NCI-H226 (cell line): ENCODE measurements at regions not wholly inside any gene's neighbourhood (a gene's known extent, or its start where the extent isn't known, plus 50 kb on each side); places are given as distances from the start of the nearest gene placed in this dataset.
"Not testable (repeated sequence)": the region's sequence is repeated elsewhere in the genome, so short reads cannot be mapped to it uniquely, and the experiment has no call there.

Experiments
- DNase-seq: peaks from one replicate; pipeline ENCODE4 v3.0.0-alpha.2; 2015

- no peak for DNase-seq
Observed at GRCh38 chr2:187198136-187198535, 249.9 kb downstream of the CALCRL start.

- DNase-seq = no peak
Observed at GRCh38 chr2:187194049-187194448, 254.0 kb downstream of the CALCRL start.

DNA sequence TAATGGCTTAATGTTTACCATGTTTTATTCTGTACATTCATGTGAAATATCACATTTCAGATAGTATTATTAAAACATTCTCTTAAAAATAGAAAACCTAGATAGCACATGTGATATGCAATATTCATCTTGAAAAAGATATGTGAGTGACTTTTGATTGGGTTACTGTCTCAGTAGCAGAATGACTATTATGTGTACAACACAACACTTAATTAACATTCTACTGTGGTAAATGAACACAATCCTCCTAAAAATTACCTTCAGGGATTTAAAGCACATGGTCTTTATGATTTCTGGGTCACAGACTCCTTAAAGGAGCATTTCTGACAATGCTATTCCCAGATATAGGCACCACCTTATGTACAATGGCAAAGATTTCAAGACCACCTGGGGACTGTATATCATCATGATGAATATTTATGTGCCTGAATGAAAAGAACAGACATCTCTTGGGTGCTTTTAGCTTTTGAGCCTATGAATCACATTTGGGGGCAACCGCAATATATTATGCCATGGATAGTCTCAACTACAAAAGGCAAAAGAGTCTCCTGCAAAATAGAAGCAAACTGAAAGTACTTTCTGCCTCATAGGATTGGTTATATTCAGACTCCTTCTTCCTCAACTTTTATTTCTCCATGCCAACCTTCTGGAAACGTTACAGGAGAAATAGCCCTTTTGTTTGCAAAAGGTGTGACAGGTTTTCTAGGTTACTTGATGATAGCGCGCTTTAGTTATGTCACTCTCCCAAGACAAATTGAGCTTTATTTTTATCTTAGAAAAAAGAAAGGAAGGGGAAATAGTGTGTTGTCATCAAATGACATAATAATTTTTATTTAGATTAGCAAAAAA, 259.0 kb downstream of the CALCRL start:
- DNase-seq = no peak

DNA sequence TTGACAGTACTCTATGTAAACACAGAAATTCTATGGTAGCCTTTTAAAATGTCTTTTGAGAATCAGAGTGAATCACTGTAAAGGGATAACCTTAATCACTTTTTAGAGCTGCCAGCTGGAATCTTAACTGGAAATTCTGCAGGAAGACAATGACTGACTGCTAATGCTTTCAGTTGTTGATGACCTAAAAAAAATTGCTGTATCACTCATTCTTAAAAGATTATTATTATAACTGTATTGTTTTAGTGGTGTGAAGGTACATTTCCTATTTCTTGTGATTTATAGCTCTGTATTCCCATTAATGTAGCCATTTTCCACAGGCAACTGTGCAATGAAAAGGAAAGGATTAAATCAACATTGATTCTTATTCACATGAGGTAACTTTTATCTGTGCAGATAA, 260.5 kb downstream of the CALCRL start:
- DNase-seq = no peak

DNA sequence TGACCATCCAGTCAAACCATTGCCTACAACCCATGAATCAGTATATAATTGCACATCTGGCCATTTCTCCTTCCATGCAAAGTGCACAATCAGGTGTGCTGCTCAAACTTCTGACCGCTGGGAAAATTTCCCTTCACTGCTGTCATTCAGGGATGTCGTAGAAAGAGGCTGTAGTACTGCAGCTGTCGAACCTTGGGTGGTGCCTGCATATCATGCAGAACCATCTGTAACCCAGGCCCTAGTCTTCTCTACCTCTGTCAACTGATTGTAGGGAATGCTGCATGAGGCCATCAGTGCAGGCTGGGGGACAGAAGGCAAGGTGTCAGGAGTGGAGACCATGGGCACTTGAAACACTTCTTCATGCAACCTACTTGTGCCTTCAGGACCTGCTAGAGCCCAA, 267.5 kb downstream of the CALCRL start:
- no peak for DNase-seq

GRCh38 chr2:187178876-187179275, 269.2 kb downstream of the CALCRL start:
- DNase-seq = not testable (repeated sequence)

GRCh38 chr2:187177253-187177652, 270.8 kb downstream of the CALCRL start:
- no peak for DNase-seq

DNA sequence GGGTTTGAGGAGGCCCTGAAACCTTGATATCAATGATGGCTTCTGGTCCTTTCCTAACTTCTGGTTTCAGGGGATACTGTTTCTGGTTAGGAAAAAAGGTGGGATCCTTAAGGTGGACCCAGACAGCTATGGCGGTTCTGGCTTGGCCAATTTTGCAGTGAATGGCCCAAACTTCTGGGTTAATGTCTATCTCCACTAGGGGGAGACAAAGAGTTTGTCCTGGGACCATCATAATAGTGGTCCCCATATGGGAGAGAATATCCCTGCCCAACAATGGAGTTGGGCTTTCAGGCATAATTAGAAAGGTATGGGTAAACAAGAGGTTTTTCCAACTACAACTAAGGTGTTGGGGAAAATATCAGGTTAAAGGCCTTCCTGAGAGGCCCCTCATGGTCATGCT, 273.5 kb downstream of the CALCRL start:
- DNase-seq = no peak

DNA sequence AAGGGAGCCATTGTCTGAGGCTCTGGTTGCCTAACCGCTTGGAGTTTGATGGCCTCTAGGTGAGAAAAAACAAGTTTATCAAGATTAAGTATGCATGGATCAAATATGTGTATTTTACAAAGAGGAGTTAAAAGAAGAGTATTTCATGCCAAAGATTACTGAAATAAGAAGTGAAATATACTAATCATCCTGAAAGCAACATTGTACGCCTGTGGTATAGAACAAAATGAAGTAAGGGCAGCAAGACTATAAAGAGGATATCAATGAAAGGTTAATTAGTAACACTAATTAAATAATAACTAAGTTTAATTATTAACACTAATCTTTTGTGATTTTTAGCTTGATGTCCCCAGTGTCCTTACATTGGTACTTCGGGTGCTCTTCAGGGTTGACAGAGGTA, 276.7 kb downstream of the CALCRL start:
- DNase-seq = no peak

- no peak for DNase-seq
Observed at GRCh38 chr2:187169864-187170263, 278.2 kb downstream of the CALCRL start.

GRCh38 chr2:187168720-187169713, 279.0 kb downstream of the CALCRL start:
- no peak for DNase-seq

GRCh38 chr2:187167491-187167890, 280.6 kb downstream of the CALCRL start:
- no peak for DNase-seq

- no peak for DNase-seq
Observed at GRCh38 chr2:187165936-187166610, 282.0 kb downstream of the CALCRL start.

DNA sequence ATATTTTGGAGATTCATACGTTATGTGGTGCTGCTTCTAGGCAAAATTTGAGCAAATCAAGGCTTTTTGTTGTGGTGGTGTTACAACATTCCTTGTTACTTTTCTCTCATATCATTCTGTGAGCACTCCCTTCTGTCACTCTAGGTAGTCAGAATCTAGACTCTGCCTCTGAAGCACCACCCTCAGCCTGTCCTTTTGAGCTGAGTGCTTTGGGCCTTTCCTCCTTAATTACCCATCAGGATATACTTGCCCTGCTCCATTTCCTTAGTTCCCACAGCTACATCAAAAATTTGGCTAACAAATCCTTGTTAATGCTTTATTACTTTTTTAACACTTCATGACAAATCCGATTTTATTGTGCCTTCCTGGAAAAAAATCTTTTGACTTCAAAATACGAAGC, 289.6 kb downstream of the CALCRL start:
- DNase-seq = no peak

DNA sequence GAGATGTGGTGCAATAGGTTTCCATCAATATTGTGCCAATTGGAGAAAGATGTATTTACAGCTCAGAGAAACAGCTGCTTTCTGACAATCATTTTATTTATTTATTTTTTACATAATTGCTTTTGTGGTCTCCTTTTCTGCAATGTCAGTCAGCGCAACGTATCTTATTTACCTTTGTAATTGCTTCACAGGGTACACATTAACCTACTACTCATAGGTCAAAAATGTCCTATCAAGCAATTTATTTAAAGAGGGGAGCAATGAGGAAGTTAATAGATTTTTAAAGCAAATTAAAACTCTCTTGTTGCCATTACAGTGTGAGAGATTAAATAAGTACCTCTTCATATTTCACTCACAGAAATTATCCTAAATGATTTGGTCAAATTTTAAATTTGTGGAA, 291.0 kb downstream of the CALCRL start:
- no peak for DNase-seq

DNA sequence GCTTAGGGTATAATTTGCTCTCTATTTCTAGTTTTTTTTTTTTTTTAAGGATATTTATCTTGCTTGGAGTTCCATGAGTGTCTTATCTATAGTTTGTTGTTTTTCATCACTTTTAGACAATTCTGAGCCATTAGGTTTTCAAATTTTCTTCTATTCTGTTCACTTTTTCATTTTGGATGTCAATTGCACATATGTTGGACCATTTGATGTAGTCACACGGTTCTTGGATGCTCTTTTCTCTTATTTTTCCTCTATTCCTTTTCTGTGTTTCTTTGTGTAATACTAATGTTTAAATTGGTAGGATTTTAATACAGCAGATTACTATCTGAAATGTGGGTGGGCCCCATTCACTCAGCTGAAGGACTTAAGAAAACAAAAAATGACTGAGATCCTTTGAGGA, 292.6 kb downstream of the CALCRL start:
- no peak for DNase-seq

GRCh38 chr2:187150670-187151069, 297.4 kb downstream of the CALCRL start:
- no peak for DNase-seq

DNA sequence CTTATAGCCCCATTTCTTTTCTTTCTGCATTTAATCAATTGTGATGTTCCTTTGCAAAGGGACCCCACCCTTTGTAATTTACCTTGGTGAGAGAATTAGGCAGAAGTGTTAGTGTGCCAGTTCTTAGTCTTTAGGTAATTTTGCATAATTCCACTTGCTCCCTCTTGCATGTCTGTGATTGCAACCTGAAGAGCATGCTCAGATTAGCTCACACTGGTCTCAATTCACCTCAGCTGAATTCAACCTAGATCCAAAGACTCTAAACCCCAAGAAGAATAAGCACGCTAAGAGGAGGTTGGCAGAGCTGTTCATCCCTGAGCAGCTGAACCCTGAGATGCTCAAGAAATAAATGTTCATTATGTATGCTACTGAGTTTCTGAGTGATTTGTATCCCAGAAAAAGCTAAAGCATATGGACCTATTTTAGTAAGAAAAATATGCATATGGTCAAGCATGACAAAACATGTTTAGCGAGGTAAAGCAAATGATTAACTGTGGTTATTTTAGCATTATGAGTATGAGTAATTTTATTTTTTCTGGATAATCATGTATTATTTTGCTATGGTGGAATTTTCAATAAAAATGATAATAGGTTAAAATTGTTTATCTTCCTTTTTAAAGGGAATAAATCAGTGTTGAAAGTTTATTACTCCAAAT, 299.2 kb upstream of the ZSWIM2 start:
- no peak for DNase-seq

DNA sequence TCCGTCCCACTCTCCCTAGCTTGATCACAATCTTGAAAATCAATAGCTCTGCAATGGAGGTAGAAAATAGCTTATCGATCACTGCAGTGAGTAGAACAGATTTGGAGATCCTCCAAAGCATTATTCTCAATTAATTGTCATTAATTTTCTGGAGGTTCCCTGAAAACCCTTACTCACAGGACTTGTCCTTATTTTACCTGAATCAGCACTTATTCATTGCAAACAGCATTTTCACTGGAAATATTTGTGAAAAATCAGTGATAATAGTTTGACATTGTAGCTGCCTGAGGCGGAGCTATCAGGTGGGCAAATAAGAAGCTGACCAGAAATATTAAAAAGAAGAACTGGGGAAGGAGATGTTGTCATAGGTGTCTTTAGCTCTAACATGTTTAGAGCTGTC, 294.6 kb upstream of the ZSWIM2 start:
- DNase-seq = no peak

DNA sequence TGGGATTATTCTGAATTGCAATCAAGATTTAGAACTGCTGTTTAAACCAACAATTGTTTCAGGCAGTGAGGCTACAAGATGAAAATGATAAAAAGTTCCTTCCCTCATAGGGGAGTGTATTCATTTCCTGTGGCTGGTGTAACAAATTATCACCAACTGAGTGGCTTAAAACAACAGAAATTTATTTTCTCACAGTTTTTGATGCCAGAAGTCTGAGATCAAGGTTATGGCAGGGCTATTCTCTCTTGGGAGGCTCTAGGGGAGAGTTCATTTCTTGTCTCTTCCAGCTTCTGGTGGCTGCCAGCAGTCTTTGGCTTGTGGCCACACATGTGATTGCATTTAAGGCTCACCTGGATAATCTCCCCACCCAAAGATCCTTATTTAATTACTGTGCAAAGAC, 290.5 kb upstream of the ZSWIM2 start:
- no peak for DNase-seq

DNA sequence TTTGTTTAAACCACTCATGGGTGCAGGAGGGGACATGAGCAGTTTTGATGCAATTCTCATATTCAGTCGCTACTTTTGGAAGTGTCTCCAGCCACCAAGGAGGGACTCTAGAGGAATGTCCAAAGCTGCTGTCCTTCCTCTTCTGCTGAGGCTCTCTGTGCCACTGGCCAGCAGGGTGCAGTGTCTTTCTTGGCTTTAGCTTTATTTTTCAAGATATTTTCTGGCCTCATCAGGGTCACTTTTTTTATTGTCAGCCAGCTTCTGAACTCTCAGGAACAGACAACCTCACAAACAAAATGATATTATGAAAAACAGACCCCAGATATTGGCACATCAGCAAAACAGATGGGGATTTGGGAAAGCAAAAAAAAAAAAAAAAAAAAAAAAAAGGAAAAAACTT, 289.3 kb upstream of the ZSWIM2 start:
- no peak for DNase-seq

GRCh38 chr2:187136646-187137045, 287.7 kb upstream of the ZSWIM2 start:
- no peak for DNase-seq

DNA sequence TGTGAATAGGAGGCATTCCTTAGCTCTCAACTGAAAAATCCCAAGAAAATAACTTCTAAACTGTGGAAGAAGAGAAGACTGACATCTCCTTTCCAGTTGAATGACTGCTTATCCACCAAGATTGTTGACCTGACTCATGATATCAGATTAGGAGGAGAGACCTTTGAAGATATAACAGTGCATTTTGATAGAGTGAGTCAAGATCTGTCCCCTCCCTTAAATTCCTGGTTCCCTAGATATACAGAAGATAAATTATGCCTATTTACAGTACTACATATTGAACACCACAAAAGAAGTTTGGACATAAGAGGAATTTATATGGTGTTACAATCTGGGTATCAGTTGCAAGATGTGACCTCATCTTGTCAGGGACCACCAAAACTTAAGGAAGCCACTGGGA, 285.3 kb upstream of the ZSWIM2 start:
- peak; percentile 27 for DNase-seq
